ENCODE measurements at regions not wholly inside any gene's neighbourhood (a gene's known extent, or its start where the extent isn't known, plus 50 kb on each side); places are given as distances from the start of the nearest gene placed in this dataset.
A peak's percentile ranks its signal among the peaks of the same experiment; 100 is the strongest.

DNA sequence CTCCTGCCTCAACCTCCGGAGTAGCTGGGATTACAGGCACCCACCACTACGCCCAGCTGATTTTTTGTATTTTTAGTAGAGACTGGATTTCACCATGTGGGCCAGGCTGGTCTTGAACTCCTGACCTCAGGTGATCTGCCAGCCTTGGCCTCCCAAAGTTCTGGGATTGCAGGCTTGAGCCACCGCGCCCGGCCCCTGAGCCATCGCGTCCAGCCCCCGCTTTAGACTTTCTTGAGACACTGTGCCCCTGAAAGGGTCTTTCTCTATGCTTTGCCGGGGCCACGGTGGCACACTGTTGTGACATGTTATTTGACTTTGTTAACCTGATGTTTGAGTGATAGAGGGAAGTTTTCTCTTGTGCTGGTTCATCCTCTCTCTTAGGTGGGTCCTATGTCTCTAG is 186.4 kb downstream of the BTG1 start:
- DNase-seq = no peak

DNA sequence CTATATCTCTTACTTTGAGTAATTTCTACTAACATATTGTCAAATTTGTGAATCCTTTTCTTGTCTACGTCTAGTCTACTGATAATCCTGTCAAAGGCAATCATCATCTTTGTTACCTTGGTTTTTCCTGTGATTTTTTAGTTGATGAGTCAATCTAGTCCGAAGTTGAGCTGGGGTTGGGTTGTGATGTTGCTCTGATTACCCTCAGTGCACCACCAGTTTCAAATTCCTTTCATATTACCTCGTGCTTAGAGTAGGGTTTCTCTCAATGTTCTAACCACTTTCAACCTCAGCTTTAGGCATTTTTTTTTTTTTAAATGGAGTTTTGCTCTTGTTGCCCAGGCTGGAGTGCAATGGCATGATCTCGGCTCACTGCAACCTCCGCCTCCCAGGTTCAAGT is 186.8 kb downstream of the BTG1 start:
- DNase-seq = no peak

DNA sequence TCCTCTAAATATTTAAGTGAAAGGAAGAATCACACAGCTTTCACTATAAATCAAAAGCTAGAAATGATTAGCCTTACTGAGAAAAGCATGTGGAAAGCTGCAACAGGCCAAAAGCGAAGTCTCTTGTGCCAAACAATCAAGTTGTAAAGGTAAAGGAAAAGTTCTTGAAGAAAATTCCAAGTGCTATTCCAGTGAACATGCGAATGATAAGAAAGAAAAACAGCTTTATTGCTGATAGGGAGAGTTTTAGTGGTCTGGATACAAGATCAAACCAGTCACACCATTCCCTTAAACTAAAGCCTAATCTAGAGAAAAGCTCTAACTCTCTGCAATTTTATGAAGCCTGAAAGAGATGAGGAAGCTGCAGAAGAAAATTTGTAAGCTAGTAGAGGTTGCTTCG is 190.9 kb downstream of the BTG1 start:
- no peak for DNase-seq

DNA sequence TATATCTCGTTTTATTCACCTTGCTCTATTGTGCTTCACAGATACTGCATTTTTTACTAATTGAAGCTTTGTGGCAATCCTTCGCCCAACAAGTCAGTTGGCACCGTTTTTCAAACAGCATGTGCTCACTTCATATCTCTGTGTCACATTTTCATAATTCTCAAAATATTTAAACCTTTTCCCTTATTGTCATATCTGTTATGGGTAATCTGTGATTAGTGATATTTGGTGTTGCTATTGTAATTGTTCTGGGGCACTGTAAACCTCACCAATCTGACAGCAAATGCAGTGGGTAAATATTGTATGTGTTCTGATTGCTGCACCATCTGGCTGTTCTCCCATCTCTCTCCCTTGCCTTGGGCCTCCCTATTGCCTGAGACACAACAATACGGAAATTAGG is 191.3 kb downstream of the BTG1 start:
- DNase-seq = peak in 2 of 3 experiments; percentile 20 to 68

DNA sequence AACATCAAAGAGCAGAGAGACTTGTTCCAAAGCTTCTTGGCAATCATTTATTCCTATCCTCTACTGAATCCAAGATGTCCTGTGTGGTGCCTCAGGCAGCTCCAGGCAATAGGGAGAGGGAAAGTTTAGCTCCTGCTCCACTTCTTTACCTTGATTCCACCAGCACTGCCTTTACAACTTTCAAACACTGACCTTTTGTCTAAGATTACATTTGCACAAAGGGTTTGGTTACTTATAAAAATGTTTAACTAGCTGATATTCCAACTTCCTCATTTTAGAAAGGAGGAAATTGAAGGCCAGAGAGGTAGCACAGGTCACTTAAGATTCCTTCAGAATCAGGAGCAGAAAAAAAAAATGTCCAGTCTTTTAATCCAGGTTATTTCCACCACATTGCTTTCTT is 192.7 kb downstream of the BTG1 start:
- no peak for DNase-seq

DNA sequence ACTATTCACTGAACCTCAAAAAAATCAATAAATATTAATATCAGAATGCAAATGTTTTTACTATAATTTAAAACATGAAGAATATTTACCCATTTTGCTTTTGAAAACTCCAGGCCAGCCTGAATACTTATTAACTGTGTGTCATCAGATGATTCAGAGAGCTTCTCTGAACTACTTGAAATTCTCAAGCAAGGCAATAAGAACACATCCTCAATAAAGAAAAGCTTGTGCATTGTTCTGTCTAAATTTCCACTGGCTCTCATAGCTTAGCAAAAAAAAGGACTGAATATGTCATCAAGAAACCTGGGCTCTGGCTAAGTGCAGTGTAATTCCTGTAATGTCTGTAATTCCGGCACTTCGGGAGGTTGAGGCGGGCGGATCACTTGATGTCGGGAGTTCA is 194.1 kb downstream of the BTG1 start:
- no peak for DNase-seq

DNA sequence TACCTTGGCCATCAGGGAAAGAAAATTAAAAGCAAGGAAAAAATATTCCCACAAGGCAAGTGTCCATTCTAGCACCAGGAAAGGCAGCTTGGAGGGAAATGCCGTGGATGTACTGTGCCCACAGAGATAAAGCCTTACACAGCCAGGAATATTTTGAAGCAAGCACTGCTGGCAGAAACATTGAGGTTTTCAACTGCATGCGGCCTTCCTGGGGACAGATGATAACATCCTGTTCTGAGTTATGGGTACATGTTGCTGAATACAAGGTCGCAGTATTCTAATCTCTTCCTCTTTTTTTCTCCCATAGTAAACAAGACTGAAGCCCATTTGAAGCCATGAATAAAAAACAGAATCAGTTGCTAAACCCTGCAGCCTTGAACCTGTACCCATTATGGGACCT is 197.1 kb downstream of the BTG1 start:
- DNase-seq = no peak

DNA sequence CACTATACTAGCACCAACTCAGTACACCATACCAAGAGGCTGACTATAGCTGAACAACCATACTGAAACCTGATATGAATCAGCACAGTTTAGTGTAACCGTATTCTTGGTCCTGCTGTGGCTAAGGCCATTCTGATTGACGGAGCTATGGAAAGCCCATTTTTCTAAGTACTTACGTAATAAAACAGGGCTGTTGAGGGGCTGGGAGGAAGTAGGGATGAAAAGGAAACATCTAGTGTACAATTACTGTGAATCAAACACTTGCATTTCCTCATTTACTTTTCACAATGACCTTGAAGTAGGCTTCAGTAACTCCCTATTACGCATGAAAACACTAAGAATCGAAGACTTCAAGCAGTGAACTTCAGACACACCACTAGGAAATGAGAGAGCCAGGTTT is 198.2 kb downstream of the BTG1 start:
- no peak for DNase-seq

DNA sequence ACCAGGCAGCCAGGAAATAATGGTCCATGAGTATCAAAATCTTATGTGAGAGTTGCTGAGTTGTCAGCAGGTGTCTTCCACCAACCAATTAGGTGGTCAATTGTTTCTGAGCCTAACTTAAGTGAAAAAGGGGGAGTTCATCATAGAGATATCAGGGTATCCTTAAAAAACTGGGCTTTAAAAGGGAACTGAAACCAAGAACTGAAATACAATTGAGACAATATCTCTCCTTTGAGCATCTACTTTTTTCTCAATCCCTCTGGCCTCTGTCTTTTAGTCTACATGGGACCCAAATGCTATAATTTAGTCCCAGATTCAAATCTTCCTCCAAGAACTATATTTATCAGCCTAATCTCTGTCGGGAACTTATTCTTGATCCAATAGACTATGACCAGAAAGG is 201.0 kb downstream of the BTG1 start:
- no peak for DNase-seq

DNA sequence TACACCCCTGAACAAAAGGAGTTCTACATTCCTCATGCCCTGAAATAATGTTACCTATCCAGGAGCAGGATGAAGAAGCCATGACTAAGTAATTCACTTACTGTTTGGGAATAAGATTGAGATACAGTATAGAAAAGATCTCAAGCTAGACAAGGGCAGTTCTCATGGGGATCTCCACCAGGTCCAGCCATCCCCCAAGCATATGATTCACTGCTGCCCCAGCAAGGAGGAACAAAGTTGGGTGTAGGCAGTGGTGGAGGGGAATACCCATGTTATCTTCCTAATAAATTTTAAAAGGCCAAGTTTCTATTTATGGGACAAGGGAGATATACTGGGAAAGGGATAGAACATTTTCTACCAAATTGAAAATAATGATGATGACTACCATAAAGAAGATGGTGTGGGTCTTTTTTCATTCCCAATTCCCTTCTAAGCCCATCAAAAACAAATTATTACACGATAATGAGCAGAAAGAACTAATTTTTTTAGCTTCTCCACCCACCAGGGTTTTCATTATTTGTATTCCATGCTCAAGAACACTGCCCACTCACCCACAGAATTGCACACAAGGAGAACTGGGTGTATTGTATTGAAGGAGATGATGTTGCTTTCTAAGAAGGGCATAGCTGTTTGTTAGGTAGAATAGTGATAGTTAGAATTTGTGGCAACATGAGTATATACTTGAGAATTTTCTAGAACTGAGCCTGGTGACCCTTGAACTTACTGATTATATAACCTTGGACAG is 204.6 kb downstream of the BTG1 start:
- no peak for DNase-seq

DNA sequence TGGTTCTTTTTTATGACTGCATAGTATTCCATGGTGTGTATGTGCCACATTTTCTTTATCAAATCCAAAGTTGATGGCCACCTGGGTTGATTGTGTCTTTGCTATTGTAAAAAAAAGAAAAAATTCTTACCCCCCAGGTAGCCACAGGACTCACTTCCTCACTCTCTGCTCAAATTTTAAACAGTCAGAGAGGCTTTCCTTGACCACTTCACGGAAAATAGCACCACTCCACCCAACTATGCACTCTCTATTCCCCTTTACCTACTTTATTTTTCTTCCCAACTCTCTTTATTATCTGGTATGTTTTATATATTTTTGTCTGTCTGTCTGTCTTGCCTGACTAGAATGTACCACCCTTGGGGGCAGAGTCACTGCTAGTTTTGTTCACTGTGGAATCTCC is 205.3 kb downstream of the BTG1 start:
- DNase-seq = no peak

DNA sequence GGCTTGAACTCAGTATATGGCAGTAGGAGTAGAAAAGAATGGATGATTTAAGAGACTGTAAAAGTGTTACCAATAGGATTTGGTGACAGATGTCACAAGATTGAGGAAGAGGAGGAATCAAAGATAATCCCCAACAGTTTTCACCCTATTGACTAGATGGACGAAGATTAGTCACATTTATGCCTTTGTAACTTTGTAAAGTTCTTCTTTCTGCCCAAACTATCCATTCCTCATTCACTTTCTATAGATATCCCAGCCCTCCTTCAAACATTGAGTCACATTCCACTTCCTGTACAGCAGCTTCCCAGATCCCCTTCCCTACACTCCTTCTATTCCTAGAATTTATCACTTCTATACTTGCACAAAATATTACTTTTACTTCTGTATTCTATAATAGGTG is 207.9 kb downstream of the BTG1 start:
- no peak for DNase-seq

DNA sequence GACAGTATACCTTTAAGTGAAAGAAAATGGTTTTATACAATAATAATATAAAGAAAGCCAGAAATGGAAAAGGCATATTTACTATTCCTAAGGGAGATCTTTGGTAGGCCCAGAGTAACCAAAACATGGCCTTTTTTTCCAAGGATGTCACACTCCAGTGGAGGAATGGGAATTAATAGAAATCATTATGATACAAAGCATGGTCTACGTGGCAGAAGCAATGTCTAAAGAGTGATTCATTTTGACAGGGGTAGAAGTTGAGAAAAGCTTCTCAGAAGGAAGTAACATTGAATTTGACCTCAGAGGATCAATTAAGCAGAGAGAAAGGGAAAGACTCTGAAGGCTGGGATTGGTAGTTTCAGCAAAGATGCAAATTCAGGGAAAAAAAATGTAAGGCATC is 208.6 kb downstream of the BTG1 start:
- no peak for DNase-seq

DNA sequence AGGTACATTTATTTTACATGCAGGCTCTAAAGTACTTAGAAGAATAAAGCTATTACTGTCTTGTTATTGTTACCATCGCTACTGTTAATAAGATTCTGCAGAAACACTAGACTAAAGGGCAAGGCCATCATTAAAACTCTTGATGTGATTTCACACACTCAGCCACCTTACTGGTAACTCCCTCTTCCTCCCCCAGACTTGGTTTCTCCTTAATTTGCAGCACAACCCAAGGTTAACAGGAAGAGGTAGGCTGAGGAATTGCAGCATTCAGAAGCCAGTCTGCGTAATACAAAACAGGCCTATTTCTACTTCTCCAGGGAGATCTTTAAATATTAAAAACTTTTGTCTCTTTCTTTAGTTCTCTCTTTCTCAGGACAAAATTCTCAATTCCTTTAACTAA is 210.3 kb downstream of the BTG1 start:
- DNase-seq = peak in 1 of 3 experiments; percentile 12

DNA sequence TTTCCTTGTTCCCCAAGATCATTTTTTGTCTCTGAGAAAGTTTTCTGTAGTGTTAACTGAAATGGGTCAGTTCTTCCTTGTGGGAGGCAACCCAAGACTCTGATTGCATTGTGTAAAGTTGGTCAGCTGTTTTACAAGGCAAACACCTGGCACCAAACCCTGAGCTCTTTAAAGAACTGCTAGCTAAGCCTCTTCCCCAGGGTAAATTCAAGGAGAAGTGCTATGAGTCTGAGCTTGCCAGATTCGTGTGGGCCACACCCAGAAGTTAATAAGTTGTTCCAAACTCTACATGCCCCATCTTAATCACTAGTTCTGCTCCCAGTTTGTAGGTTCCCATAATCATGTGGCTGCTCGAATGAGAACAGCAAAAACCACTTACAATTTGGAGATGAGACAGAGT is 214.5 kb downstream of the BTG1 start:
- DNase-seq = no peak

DNA sequence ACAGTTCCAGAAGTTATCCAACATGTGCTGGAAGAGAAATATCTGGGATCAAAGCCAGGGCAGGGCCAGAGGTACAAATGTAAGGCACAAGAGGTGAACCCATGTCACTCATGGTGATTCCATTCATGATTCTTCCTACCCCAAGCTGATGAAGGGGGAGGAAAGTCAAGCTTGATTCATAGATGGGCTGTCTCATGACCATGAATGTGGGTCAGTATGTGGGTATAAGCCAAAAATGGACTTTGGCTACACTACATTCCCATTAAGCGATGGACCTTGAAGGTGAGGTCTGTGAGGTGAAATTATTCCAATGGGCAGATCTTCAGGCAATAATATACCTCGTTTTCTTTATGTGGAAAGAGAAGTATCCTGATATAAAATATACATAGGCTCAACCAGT is 217.1 kb downstream of the BTG1 start:
- DNase-seq = no peak

DNA sequence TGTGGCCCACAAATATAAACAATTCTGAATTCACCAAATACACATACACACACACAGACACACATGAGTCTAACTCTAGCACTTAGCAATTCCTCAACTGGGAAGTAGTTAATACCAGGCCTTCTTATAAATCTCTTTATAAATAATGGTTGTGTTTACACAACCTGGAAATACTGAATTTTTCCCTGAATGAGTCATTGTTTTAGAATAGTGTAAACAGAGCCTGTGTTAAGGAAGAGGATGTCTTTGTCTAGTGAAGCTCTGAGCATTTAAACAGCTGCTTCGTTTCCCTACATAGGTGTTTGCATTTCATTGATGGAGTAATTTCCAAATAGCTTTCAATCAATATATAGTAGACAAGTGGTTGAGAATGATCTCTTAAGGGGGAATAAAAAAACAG is 218.8 kb downstream of the BTG1 start:
- DNase-seq = peak in 2 of 3 experiments; percentile 44 to 92

DNA sequence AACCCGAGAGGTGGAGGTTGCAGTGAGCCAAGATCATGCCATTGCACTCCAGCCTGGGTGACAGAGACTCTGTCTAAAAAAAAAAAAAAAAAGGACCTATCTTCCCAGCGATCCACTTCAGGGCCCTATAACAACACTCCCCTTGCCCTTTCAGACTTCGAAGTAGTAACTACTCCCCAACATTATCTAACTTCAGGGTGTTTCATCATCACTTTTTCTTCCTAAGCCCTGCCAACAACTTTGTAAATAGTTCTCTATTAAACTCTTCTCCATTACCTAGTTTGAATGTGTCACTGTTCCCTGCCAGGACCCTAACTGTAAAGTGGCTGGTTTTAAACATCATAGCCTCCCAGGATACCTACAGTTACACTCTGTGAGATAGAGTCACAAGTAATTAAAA is 220.8 kb downstream of the BTG1 start:
- DNase-seq = no peak

DNA sequence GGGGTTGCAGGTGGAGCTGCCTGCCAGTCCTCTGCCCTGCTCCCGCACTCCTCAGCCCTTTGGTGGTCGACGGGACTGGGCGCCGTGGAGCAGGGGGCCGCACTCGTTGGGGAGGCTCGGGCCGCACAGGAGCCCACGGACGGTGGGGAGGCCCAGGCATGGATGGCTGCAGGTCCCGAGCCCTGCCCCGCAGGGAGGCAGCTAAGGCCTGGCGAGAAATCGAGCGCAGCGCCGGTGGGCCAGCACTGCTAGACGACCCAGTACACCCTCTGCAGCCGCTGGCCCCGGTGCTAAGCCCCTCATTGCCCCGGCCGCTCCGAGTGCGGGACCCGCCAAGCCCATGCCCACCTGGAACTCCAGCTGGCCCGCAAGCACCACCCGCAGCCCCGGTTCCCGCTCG is 221.8 kb downstream of the BTG1 start:
- DNase-seq = no peak

DNA sequence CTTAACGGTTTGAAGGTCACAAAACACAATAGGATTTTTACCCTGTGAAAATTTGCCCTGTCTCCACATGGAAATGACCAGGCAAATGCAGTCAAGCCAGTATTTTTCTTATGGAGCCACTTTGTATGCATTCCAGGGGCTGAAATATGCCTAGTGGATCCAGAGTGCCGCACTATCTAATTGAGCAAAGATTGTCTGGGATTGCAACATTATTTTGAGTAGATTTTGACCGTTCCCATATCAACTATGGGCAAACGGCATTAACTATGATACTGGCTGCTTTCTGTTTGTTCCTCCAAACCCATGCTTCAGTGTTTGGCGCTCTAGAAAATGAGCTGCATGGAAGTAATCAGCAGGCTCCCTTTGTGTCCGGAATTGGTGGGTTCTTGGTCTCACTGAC is 223.0 kb downstream of the BTG1 start:
- DNase-seq = no peak

DNA sequence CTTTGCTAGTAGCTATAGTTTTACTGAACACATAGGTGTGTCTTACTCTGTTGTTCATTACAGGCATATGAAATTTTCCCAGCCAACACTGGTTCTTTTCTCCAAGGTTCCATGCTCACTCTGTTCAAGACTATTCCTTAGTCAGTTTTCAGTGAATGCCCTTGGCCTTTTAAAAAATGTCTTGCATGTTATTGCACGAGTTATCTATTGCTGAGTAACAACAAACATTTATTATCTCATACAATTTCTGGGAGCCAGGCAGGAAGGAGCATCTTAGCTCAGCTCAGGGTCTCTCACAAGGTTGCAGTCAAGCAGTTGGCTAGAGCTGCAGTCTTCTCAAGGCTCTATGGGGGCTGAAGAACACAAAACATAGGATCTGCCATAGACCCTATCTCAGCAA is 223.5 kb downstream of the BTG1 start:
- DNase-seq = no peak

DNA sequence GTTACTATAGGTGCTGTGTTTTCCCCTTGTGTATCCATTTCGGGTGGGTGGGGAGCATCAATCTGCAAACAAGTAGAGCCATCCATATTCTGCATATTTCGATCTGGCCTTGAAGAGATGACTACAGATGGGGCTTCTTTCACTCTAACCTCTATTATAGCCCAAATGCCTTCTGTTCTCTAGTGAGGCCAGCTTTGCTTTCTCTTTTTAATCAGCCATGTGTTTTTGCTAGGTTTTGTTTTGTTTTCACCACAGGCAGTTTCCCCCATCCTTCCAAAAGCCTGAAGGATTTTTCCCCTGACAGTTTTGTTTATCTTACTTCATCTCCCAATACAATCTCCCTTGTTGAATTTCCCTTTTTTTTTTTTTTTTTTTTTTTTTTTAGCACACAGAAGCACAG is 224.1 kb downstream of the BTG1 start:
- no peak for DNase-seq

DNA sequence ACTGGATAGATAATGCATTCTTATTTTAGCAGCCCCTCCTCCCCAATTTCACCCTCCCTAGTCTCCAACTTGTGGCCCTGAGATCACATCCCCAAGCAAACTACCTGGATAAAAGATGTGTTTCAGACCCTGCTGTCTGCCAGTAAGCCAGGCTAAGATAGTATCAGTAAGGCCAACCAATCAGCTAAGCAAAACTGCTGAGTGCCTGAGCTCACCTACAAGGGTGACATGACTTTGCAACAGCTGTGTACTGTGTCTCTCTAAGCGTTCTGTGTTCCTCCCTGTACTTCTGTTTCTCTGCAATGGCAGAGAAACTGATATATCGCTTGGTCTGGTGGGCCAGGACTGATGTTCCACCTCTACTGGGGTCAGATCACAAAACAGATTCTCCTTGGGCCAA is 224.9 kb downstream of the BTG1 start:
- DNase-seq = no peak

DNA sequence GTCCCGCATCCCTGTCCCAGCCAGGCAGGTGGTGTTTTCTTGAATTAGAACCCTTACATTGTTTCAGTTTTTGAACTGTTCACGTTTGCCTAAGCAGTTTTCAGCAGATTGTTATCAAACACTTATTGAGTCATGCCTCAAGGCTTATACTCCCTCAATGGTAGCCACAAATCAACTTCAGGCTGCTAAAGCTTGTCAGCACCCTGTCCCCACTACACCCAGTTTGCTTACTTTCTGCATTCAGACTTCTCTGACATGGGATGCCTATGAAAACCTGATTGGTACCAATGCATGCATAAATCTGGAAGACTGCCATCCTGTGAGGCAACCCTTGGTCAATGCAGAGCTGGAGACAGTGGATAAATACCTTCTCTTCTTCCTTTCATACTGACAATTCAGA is 225.4 kb downstream of the BTG1 start:
- peak in 1 of 3 experiments; percentile 21 for DNase-seq

DNA sequence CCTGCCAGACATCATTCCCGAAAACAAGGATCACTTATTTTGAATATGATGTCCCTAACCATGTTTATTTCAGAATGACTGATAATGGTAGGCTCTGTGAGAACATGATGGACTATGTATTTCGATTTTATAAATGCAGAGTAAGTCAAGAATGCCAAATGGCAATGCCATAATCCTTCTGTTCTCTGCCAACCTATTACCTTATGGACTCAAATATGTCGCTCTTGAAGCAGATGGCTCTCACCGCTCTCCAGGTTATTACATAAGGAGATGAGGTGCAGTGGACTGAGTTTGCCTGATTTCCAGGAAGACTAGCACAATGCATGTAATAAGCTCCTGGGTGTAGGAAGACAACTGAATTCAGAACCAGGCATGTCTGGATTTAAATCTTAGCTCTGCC is 227.2 kb downstream of the BTG1 start:
- no peak for DNase-seq

DNA sequence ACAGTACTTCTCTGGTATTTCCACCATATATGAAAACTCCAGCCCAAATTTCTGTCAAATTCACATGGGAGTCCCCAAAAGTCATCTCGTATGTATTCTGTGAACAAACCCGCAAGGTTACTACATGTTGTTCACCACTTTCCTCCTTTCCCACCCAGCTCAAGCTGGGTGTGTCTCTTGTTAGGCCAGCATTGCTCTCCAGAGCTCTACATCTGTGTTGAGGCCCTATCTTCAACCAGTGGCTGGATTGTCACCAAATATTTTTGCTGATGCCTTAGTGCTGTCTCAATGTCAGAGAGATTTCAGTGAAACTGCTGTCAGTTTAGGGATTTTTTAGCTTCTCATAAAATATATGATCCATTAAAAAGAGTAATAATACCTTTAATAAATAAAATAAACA is 230.9 kb downstream of the BTG1 start:
- DNase-seq = no peak

Measured in NCI-H1417 (cell line).